Erythroblast (primary cell): ENCODE measurements at regions not wholly inside any gene's neighbourhood (a gene's known extent, or its start where the extent isn't known, plus 50 kb on each side); places are given as distances from the start of the nearest gene placed in this dataset.

Source experiments
- DNase-seq, 2 experiments: peaks; one replicate each; lab custom pipeline; 2025; lab: John Stamatoyannopoulos, UW
- GATA1 ChIP-seq: IDR thresholded peaks from 2 replicates; pipeline ENCODE4 v1.6.1; 2011; ENCODE audit warnings: low read depth, mild to moderate bottlenecking, control low read depth, low read length, moderate library complexity
- POLR2A ChIP-seq: IDR thresholded peaks from 2 replicates; pipeline ENCODE4 v1.6.1; 2011; ENCODE audit warnings: mild to moderate bottlenecking, low read length

DNA sequence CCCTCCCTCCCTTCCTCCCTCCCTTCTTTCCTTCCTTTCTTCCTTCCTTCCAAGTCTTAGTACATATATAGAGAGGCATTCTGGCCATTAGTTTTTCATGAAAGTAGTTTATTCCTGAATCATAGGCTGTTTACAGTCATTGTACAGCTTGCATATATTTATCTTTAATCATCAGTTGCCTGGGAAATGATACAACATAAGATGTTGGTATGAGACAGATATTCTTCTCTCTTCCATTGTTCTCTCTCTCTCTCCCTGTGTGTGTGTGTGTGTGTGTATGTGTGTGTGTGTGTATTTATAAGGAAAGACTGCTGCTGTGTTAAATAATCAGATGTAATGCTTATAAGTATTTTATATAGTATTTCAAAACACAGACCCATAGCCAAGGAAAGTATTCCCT, 289.8 kb upstream of the UBE2E3 start:
- DNase-seq = no peak
- TF ChIP-seq GATA1 (no peak), POLR2A (no peak)

DNA sequence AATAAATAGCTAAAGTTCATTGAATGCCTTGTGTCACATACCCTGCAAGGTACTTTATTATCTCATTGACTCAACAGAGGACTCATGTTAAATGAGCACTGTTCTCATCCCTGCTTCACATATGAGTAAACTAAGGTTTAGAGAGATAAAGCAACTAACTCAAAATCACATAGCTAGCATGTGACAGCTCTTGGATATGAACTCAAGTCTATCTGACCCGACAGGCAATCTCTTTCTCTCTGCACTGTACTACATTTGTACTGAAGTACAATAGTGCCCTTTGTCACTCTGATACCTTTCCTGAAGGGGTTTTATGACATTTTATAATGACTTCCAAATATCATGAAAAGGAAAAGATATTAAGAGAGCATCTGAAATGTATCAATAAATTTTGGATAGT, 297.5 kb upstream of the UBE2E3 start:
- TF ChIP-seq POLR2A (no peak), GATA1 (no peak)
- no peak for DNase-seq

DNA sequence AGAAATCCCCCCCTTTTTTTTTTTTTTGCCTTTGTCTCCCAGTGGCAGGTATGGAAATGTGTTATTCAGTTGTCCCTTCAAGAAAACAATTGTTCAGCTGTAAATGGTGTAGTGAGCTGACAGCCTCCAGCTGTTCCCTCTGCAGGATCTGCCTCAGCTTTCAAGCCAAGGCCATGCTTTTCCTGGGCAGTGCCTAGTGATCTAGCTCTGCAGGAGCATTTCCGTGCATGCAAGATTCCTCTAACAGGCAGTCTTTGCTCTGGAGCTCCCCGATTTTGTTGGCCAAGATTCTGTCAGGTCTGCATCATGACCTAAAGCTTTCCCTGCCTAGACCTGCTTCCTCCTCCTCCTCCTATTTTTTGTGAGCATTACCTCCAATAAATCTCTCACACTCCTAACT, 300.7 kb upstream of the UBE2E3 start:
- no peak for TF ChIP-seq POLR2A
- no peak for DNase-seq

DNA sequence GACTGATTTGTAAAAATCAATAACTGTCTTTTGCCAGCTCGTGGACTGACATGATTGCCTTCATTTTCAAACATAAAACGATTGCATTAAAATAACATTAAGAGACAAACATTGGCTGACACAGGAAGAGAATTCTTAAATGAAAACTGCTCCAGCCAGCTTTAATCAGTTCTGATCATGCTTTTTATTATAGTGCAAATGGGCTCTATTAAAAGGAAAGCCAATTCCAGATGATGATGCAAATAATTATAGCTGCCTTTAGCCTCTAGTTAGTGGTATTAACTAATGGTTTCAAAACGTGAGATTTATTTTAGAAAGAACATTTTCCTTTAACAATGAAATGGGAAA, 301.8 kb upstream of the UBE2E3 start:
- no peak for DNase-seq
- TF ChIP-seq POLR2A (no peak), GATA1 (no peak)

DNA sequence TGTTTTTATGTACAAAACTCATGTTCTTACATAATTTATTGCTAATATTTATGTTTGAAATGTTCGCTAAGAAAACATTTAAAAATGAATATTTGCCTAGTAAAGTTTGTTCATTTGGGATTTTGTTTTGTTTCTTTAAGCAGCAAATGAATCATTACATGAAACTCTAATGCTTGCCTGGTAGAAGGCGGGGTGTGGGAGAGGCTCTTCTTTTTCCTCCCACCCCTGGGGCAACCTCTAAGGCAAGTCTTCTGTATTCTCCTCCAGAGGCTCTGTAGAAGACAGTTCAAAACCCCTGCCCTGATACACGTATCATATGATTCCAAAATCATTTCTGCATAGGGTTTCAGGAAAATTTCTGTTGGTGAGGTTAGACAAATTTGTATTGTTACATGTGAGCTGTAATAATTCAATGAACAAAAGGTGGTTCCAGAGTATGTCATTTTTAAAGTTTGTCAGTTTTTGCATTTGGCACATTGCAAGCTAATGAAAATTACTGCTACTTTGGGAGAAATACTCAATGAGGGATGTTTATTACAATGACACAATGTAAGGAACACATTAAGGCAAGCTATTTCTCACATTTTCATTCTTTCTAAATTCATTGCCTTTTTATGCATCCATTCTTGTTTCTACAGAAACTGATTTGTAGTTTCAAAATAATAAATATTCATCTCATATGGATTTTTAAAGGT, 302.3 kb upstream of the UBE2E3 start:
- no peak for DNase-seq

DNA sequence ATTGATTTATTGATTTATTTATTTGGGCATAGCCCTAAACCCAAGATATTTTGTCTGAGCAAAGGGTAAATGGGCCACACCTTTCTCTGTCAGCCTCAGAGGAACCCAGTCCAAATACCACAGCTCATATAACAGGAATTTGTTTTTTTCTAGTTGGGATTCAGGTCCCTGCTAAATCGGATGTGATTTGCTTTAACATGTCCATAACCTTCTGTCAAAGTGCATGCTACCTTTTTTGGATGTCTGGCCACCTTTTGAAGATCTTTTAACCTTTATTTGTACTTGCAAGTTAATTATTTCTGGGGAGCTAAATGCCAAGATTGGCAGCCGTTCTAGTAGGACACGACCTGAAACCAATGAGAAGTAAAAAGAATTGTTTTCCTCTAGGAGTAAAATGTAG, 303.2 kb upstream of the UBE2E3 start:
- TF ChIP-seq POLR2A (no peak), GATA1 (no peak)
- no peak for DNase-seq

More for the DNA sequence above, 302.3 kb upstream of the UBE2E3 start:
- TF ChIP-seq POLR2A (no peak), GATA1 (no peak)

DNA sequence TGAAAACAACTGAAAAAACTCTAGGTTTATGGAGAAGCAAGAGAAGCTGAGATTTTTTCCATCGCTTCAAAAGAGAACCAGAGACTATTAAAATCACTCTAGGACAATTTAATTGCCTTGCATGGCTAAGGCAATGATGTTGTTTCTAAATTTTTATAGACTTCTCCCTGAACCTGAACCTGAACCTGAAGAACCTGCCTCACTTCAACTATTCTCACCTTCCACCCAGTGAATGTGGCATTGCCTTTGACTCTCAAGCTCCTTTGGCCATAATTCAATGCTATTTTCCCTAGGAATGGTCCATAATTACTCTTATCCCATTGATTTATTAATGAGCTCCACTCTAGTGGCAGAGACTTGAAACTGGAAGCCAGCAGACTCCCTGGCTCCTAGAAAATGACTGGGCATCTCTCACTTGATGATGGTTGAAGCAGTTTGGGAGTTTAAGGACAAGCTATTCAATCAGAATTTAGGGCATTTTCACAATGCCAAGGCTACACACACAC, 303.8 kb upstream of the UBE2E3 start:
- DNase-seq = no peak
- TF ChIP-seq POLR2A = no peak
- no peak for TF ChIP-seq GATA1

DNA sequence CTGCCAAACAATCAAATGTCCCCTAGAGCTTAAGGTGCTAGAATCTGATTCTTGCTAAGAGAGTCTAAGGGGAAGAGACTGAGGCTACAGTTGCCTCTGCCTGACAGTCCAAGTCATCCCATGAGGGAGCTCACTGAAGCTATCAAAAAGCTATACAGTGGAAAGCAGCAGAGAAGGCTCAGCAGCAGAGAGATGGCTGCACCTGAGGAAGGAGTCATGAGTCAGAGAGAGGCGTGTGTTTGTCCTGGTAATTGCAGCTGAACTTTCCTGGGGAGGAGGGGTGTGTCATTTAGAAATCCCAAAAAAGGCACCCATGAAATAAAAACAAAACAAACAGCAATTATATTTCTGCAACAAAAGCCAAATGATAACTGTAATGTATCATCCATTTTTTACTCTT, 305.2 kb upstream of the UBE2E3 start:
- TF ChIP-seq GATA1 (no peak), POLR2A (no peak)
- DNase-seq = no peak

DNA sequence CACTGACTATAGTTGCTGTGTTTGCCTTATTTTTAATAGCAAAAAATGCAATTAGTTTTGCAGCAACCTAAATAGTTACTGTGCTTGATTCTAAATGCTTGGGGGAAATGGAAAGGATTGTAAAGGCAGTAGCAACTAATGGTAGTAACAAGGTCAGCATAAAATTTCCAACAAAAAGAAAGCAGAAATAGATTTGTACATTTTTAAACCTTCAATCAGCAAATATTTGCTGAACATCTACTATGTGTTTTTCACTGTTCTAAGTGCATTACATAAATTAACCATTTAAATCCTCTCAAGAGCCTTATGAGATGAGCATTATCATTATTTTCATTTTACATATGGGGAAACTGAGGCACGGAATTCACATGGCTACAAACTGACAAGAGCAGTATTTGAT, 308.0 kb upstream of the UBE2E3 start:
- DNase-seq = no peak
- TF ChIP-seq POLR2A (no peak), GATA1 (no peak)

DNA sequence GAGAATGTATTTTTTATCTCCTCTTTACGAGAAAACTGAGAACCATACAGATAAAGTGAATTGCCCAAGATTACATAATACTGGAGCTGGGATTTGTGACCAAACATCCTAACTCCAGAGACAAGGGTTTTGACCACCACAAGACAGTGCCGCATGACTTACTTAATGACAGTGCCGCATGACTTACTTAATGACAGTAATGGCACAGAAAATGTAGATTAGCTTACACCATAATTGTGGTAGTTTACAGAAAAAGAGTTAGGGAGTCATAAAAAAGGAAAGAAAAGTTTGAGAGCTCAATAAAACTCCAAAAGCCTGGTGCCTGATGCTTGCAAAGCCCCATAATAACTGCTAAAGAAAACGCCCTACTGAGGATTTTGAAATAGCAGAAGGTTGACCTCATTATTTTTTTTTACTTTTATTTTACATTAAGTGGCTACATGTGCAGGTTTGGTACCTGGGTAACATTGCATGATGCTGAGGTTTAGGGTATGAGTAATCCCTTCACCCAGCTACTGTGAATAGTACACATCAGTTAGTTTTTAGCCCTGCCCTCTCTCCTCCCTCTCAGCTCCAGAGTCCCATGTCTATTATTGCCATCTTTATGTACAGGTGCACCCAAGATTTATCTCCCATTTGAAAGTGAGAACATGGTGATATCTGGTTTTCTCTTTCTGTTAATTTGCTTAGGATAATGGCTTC, 310.0 kb upstream of the UBE2E3 start:
- no peak for DNase-seq
- TF ChIP-seq POLR2A (no peak), GATA1 (no peak)

DNA sequence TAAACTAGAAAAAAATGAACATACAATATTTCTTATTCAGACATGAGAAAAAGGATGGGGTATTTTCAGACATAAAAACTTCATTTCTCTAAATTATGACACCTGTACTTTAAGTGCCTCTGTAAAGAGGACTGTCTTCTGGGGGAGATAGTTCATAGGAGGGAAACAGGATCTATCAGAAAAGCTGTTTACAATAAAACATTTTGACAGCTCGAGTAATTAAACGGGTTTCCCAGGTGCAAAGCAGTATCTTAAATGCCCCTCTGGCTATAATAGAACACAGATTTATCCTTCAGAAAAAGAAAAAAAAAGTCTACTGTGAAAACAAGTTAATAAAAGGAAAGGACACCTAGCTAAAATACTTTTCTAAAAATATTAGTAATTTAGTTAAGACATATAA, 311.4 kb upstream of the UBE2E3 start:
- no peak for DNase-seq
- TF ChIP-seq GATA1 (no peak), POLR2A (no peak)

DNA sequence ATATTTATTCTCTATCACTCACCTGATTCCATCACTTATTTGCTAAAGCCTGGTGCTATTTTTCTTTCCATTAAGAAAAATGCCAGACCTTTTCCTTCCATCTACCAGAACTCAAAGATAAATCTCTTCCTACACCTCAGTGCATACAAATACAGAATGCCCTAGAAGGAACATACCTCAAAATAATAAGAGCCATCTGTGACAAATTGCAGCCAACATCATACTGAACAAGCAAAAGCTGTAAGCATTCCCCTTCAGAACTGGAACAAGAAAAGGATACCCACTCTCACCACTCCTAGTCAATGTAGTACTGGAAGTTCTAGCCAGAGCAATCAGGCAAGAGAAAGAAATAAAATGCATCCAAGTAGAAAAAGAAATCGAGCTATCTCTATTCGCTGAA, 315.9 kb upstream of the UBE2E3 start:
- TF ChIP-seq POLR2A = no peak
- no peak for TF ChIP-seq GATA1
- DNase-seq = no peak

DNA sequence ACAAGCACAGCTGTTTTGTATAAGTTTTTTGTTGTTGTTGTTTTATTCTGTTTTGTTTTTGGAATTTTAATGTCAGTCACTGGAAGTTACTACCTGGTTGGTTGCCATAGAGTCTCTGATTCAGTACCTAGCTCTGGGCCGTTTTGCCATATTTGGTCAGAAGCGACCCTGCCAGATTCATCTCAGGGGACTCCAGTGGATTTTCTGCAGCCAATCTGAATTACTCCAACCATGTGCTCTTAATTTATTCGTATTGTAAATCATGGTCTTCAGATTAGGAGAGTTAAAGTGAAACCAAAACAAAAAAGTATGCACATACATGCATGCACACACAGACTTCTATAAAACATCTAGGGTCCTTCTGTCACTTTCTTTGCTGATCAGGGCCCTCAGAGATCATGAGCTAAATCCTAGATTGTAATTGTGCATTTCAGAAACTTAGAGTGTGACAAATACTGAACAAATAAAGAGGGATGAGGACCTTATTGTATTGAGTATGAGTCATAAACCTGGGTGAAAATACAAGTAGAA, 317.4 kb upstream of the UBE2E3 start:
- TF ChIP-seq GATA1 = no peak
- no peak for TF ChIP-seq POLR2A
- DNase-seq = no peak

DNA sequence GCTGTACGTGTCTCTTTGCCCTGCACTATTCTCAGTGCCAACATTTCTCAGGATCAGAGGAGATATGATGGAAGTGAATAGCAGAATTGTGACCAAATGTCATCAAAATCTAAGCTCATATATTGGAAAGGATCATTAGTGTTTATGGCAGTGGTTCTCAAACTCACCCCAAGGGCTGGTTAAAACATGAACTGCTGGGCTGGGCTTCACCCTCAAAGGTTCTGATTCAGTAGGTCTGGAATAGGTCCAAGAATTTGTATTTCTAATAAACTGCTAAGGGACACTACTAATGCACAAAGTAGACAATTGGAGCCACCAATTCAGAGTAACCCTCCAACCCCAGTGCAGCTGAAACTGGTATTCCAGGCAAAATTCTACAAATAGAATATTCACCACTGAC, 317.9 kb upstream of the UBE2E3 start:
- DNase-seq = no peak
- TF ChIP-seq GATA1 (no peak), POLR2A (no peak)
